ENCODE measurements at regions not wholly inside any gene's neighbourhood (a gene's known extent, or its start where the extent isn't known, plus 50 kb on each side); places are given as distances from the start of the nearest gene placed in this dataset.

GRCh38 chr2:194176134-194176533, 1480.9 kb upstream of the SLC39A10 start:
- DNase-seq (peak in 1 of 4 donors; percentile 65), ATAC-seq (no peak)
- no peak for TF ChIP-seq CTCF (IDR thresholded peaks at IDR 0.05)
- intact Hi-C loops (cut with DNase I), result no loop called here
- Histone ChIP-seq H3K9me3 (peaks cover 0 to 25% of the 10 kb centered on the region in 2 donors), H3K4me1 (no peaks in the 10 kb centered on the region), H3K27me3 (no peaks in the 10 kb centered on the region), H3K4me3 (no peak overlapping the region), H3K36me3 (no peaks in the 10 kb centered on the region), H3K27ac (no peak overlapping the region)

GRCh38 chr2:194166818-194167217, 1490.2 kb upstream of the SLC39A10 start:
- TF ChIP-seq CTCF (IDR thresholded peaks at IDR 0.05), result peak; percentile 9 to 22
- peak; percentile 56 for ATAC-seq
- Histone ChIP-seq H3K4me1 (no peaks in the 10 kb centered on the region), H3K36me3 (no peaks in the 10 kb centered on the region), H3K27me3 (no peaks in the 10 kb centered on the region), H3K4me3 (no peak overlapping the region), H3K9me3 (no peaks in the 10 kb centered on the region), H3K27ac (no peak overlapping the region)
- peak in 1 of 4 donors; percentile 16 for DNase-seq
- intact Hi-C loops (cut with DNase I), result no loop called here

- DNase-seq, result no peak
- Histone ChIP-seq H3K36me3 (no peaks in the 10 kb centered on the region), H3K9me3 (peaks cover 0 to 25% of the 10 kb centered on the region in 2 donors), H3K27me3 (no peaks in the 10 kb centered on the region), H3K27ac (no peak overlapping the region), H3K4me1 (no peaks in the 10 kb centered on the region), H3K4me3 (no peak overlapping the region)
- ATAC-seq, result no peak
- TF ChIP-seq CTCF (IDR thresholded peaks at IDR 0.05), result no peak
- intact Hi-C loops (cut with DNase I), result no loop called here
Measured at GRCh38 chr2:194155431-194155830, 1501.6 kb upstream of the SLC39A10 start.

GRCh38 chr2:194151231-194151630, 1505.8 kb upstream of the SLC39A10 start:
- no peak for TF ChIP-seq CTCF (IDR thresholded peaks at IDR 0.05)
- H3K27me3 ChIP-seq, result no peaks in the 10 kb centered on the region
- H3K4me1 ChIP-seq, result no peaks in the 10 kb centered on the region
- no peak for ATAC-seq
- intact Hi-C loops (cut with DNase I), result no loop called here
- DNase-seq, result no peak
- no peak overlapping the region for H3K27ac ChIP-seq
- no peak overlapping the region for H3K4me3 ChIP-seq
- H3K9me3 ChIP-seq, result peaks cover 0 to 3% of the 10 kb centered on the region in 2 donors
- no peaks in the 10 kb centered on the region for H3K36me3 ChIP-seq

GRCh38 chr2:194135463-194135862, 1521.6 kb upstream of the SLC39A10 start:
- H3K27ac ChIP-seq, result no peak overlapping the region
- TF ChIP-seq CTCF (IDR thresholded peaks at IDR 0.05), result no peak
- H3K36me3 ChIP-seq, result no peaks in the 10 kb centered on the region
- ATAC-seq, result no peak
- no peak for DNase-seq
- no peaks in the 10 kb centered on the region for H3K27me3 ChIP-seq
- no peaks in the 10 kb centered on the region for H3K9me3 ChIP-seq
- H3K4me3 ChIP-seq, result no peak overlapping the region
- H3K4me1 ChIP-seq, result no peaks in the 10 kb centered on the region
- intact Hi-C loops (cut with DNase I), result no loop called here

Data from left lung (tissue), 4 donors.